ENCODE measurements at regions not wholly inside any gene's neighbourhood (a gene's known extent, or its start where the extent isn't known, plus 50 kb on each side); places are given as distances from the start of the nearest gene placed in this dataset.

DNA sequence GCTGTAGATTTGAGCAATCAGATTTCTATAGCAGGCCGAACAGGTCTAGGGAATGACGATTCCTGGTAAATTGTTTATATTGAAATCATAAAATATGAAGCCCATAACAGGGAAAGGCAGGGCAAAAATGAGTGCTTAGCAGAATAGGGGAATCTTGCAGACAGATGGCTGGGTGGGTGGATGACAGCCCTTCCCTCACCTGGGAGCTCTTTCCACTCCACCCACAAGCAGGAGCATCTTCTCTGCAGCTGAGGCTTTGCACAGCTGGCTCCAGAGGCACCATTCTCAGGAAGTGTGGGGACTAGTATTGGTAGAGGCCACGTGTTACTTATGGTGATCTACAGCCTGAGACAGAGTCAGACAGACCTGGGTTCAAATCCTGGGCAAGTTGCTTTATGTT, 55.9 kb upstream of the SYN2 start:
- intact Hi-C loops (cut with DNase I): no loop called here
- DNase-seq (no peak), FAIRE-seq (no peak)
- Histone ChIP-seq H3K4me3 (ENCODE audit: low read length in 3 of 3) (no peak overlapping the region), H3K4me1 (ENCODE audit: control insufficient read depth in 2 of 3, insufficient read depth in 2 of 3, low read depth in 1 of 3, low read length in 3 of 3) (no peaks in the 10 kb centered on the region), H3K9ac (ENCODE audit: low read length in 3 of 3) (no peak overlapping the region), H3K27ac (ENCODE audit: low read depth in 2 of 2, low read length in 2 of 2) (no peak overlapping the region), H3K27me3 (ENCODE audit: control insufficient read depth, insufficient read depth, low read length) (no peaks in the 10 kb centered on the region), H3K36me3 (ENCODE audit: control insufficient read depth in 2 of 3, insufficient read depth in 3 of 3, low read length in 3 of 3) (no peaks in the 10 kb centered on the region), H3K9me3 (ENCODE audit: control insufficient read depth in 2 of 3, insufficient read depth in 1 of 3, low read length in 3 of 3) (no peaks in the 10 kb centered on the region)
- TF ChIP-seq CTCF (IDR thresholded peaks at IDR 0.05; ENCODE audit: borderline replicate concordance, extremely low read depth, insufficient read depth): no peak

- Histone ChIP-seq H3K9ac (ENCODE audit: low read length in 3 of 3) (no peak overlapping the region), H3K4me1 (ENCODE audit: control insufficient read depth in 2 of 3, insufficient read depth in 2 of 3, low read depth in 1 of 3, low read length in 3 of 3) (no peaks in the 10 kb centered on the region), H3K27me3 (ENCODE audit: control insufficient read depth, insufficient read depth, low read length) (no peaks in the 10 kb centered on the region), H3K36me3 (ENCODE audit: control insufficient read depth in 2 of 3, insufficient read depth in 3 of 3, low read length in 3 of 3) (no peaks in the 10 kb centered on the region), H3K4me3 (ENCODE audit: low read length in 3 of 3) (no peak overlapping the region), H3K27ac (ENCODE audit: low read depth in 2 of 2, low read length in 2 of 2) (no peak overlapping the region), H3K9me3 (ENCODE audit: control insufficient read depth in 2 of 3, insufficient read depth in 1 of 3, low read length in 3 of 3) (no peaks in the 10 kb centered on the region)
- intact Hi-C loops (cut with DNase I): no loop called here
- DNase-seq (no peak), FAIRE-seq (no peak)
- no peak for TF ChIP-seq CTCF (IDR thresholded peaks at IDR 0.05; ENCODE audit: borderline replicate concordance, extremely low read depth, insufficient read depth)
Measured at GRCh38 chr3:11948866-11949265, 55.3 kb upstream of the SYN2 start.

DNA sequence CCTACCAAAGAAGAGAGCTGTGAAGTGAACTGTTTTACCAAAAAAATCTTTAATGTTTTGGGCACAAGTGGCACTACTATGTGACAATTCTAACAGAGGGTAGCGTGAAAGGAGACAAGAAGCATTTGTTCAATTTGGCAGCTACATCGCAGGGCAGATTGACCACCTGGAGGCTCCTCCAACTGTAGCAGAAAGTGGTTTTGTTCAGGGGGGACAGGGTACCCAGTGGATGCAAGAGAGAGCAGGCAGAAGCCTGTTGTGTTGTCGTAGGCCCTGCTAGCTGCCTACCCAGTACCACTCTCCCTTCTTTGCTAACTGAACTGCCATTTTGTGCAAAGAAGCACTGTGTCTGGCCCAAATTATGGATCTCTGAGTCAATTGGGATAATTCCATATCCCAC, 54.8 kb upstream of the SYN2 start:
- Histone ChIP-seq H3K9ac (ENCODE audit: low read length in 3 of 3) (no peak overlapping the region), H3K4me1 (ENCODE audit: control insufficient read depth in 2 of 3, insufficient read depth in 2 of 3, low read depth in 1 of 3, low read length in 3 of 3) (no peaks in the 10 kb centered on the region), H3K9me3 (ENCODE audit: control insufficient read depth in 2 of 3, insufficient read depth in 1 of 3, low read length in 3 of 3) (no peaks in the 10 kb centered on the region), H3K36me3 (ENCODE audit: control insufficient read depth in 2 of 3, insufficient read depth in 3 of 3, low read length in 3 of 3) (no peaks in the 10 kb centered on the region), H3K27me3 (ENCODE audit: control insufficient read depth, insufficient read depth, low read length) (no peaks in the 10 kb centered on the region), H3K27ac (ENCODE audit: low read depth in 2 of 2, low read length in 2 of 2) (no peak overlapping the region), H3K4me3 (ENCODE audit: low read length in 3 of 3) (no peak overlapping the region)
- TF ChIP-seq CTCF (IDR thresholded peaks at IDR 0.05; ENCODE audit: borderline replicate concordance, extremely low read depth, insufficient read depth): no peak
- DNase-seq (no peak), FAIRE-seq (no peak)
- intact Hi-C loops (cut with DNase I): no loop called here

DNA sequence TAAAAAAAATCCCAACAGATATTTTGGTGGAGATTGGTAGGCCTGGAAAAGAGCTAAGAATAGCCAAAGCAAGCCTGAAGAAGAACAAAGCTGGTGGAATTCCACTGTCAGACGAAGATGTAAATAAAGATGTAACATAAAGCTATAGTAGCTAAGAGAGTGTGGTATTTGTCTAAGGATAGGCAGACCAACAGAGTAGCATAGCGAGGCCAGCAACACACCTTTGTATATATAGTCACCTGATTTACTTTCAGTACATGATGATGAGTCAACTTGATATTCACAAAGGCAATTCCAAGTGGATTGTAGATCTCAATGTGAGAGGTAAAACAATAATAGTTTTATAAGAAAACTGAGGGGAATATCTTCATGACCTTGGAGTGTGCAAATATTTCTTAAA, 53.6 kb upstream of the SYN2 start:
- no peak for DNase-seq
- Histone ChIP-seq H3K9ac (ENCODE audit: low read length in 3 of 3) (no peak overlapping the region), H3K36me3 (ENCODE audit: control insufficient read depth in 2 of 3, insufficient read depth in 3 of 3, low read length in 3 of 3) (no peaks in the 10 kb centered on the region), H3K4me1 (ENCODE audit: control insufficient read depth in 2 of 3, insufficient read depth in 2 of 3, low read depth in 1 of 3, low read length in 3 of 3) (no peaks in the 10 kb centered on the region), H3K27me3 (ENCODE audit: control insufficient read depth, insufficient read depth, low read length) (no peaks in the 10 kb centered on the region), H3K9me3 (ENCODE audit: control insufficient read depth in 2 of 3, insufficient read depth in 1 of 3, low read length in 3 of 3) (no peaks in the 10 kb centered on the region), H3K4me3 (ENCODE audit: low read length in 3 of 3) (no peak overlapping the region), H3K27ac (ENCODE audit: low read depth in 2 of 2, low read length in 2 of 2) (no peak overlapping the region)
- intact Hi-C loops (cut with DNase I): no loop called here
- no peak for TF ChIP-seq CTCF (IDR thresholded peaks at IDR 0.05; ENCODE audit: borderline replicate concordance, extremely low read depth, insufficient read depth)
- FAIRE-seq: no peak

All from kidney (tissue), 13 donors.